Adrenal gland (tissue), 5 donors: ENCODE measurements at regions not wholly inside any gene's neighbourhood (a gene's known extent, or its start where the extent isn't known, plus 50 kb on each side); places are given as distances from the start of the nearest gene placed in this dataset.

Source experiments
- POLR2A ChIP-seq, 2 donors: fragments of 450-650 bp; IDR thresholded peaks; one replicate each; pipeline ENCODE4 v1.6.1; 2017; ENCODE audit warnings: antibody characterized with exemption in 2 of 2, mild to moderate bottlenecking in 2 of 2, moderate library complexity in 1 of 2
- TF ChIP-seq, protein P1 (sequence below), 6 experiments: fragments of 450-650 bp in 4 of 6; fragments of 200-600 bp in 2 of 6; sonication (generic) in 1 of 6; IDR thresholded peaks; 1 replicate in 5 of 6; 2 replicates in 1 of 6; pipeline versions ENCODE4 v1.5.1 to v1.8.0; 2016 to 2021; ENCODE audit warnings: antibody characterized with exemption in 6 of 6, mild to moderate bottlenecking in 2 of 6, moderate library complexity in 1 of 6
- donor health status: DM: no; HTN: no; CAD: no.

DNA sequence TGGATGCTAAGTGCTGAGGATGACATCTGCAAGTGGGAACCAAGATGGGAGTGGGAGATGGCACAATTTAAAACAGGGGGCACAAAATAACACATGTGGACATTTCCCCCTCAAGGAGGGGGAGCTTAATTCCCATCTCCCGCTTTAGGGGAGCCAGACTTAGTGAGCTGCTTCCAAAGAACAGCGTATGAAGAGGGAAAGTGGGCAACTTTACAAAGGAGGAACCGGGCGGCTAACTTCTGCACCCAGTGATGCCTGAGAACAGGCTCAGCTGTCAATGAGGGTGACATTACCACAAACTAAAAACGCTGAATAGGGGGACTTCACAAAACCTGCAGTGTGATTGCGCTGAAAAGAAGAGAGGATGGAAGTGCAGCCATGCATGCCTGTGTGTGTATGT, 95.5 kb upstream of the NXT1 start:
- TF ChIP-seq, protein P1, sequence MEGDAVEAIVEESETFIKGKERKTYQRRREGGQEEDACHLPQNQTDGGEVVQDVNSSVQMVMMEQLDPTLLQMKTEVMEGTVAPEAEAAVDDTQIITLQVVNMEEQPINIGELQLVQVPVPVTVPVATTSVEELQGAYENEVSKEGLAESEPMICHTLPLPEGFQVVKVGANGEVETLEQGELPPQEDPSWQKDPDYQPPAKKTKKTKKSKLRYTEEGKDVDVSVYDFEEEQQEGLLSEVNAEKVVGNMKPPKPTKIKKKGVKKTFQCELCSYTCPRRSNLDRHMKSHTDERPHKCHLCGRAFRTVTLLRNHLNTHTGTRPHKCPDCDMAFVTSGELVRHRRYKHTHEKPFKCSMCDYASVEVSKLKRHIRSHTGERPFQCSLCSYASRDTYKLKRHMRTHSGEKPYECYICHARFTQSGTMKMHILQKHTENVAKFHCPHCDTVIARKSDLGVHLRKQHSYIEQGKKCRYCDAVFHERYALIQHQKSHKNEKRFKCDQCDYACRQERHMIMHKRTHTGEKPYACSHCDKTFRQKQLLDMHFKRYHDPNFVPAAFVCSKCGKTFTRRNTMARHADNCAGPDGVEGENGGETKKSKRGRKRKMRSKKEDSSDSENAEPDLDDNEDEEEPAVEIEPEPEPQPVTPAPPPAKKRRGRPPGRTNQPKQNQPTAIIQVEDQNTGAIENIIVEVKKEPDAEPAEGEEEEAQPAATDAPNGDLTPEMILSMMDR (IDR thresholded peaks at IDR 0.05), result no peak
- TF ChIP-seq POLR2A (IDR thresholded peaks at IDR 0.05), result no peak
